HepG2 (cell line): ENCODE measurements at regions not wholly inside any gene's neighbourhood (a gene's known extent, or its start where the extent isn't known, plus 50 kb on each side); places are given as distances from the start of the nearest gene placed in this dataset.

Experiments used
- ATAC-seq: fragments of 200-7000 bp; cut with Tn5 transposase; 3 replicates; pipeline ENCODE4 v1.9.1; 2020; ENCODE audit warnings: mild to moderate bottlenecking, moderate library complexity
- BruUV-seq: library from RNA; stranded (reverse); fragments of 400-500 nt; replicated peaks from 2 replicates; lab custom pipeline; 2021; lab: Mats Ljungman, UMichigan
- CTCF ChIA-PET: fragments of 300-600 bp; formaldehyde crosslinking; extraction: SDS; loops from one replicate; lab custom pipeline; 2021; ENCODE audit warnings: low total read pairs, inconsistent platforms, low intra/inter-chr PET ratio; lab: Yijun Ruan, JAX
- POLR2A ChIA-PET: fragments of 350-600 bp; sonication (Branson Sonifier 250); formaldehyde crosslinking; loops from one replicate; lab custom pipeline; 2020; ENCODE audit warnings: antibody characterized with exemption, inconsistent platforms; lab: Yijun Ruan, JAX
- DNase-seq: peaks from one replicate; pipeline ENCODE4 v3.0.0-alpha.2; 2015; ENCODE audit warnings: low spot score
- FAIRE-seq: peaks from 3 replicates; lab custom pipeline; 2011; peaks lifted over from hg19 to GRCh38; lab: Jason Lieb, UNC
- H2AFZ ChIP-seq: one replicate; pipeline ENCODE4 v1.6.1; 2011; ENCODE audit warnings: low read length, inconsistent platforms
- H3K27ac ChIP-seq: fragments of 300-600 bp; 3 replicates; pipeline ENCODE4 v1.8.0; 2011; ENCODE audit warnings: mixed run types, mild to moderate bottlenecking, mixed read lengths, low read length, inconsistent platforms; ENCODE audit not compliant: insufficient read depth; ENCODE audit errors: extremely low read length
- H3K27me3 ChIP-seq, 2 experiments: fragments of 200-600 bp in 1 of 2; 2 replicates in 1 of 2; 3 replicates in 1 of 2; pipeline versions ENCODE4 v1.6.0 to v1.8.0; 2011; ENCODE audit warnings: low read length in 2 of 2, mild to moderate bottlenecking in 2 of 2, moderate library complexity in 2 of 2, inconsistent platforms in 1 of 2; ENCODE audit not compliant: insufficient read depth in 2 of 2, control insufficient read depth in 1 of 2
- H3K36me3 ChIP-seq, 2 experiments: fragments of 200-600 bp in 1 of 2; replicated peaks in 1 of 2; 2 replicates in 1 of 2; 3 replicates in 1 of 2; pipeline versions ENCODE4 v1.5.1 to v1.8.0; 2011; ENCODE audit warnings: low read length in 2 of 2, inconsistent platforms in 1 of 2; ENCODE audit not compliant: insufficient read depth in 2 of 2, control insufficient read depth in 1 of 2
- H3K4me1 ChIP-seq: 2 replicates; pipeline ENCODE4 v1.5.1; 2012; ENCODE audit warnings: low read length, inconsistent platforms; ENCODE audit not compliant: insufficient read depth
- H3K4me2 ChIP-seq: 2 replicates; pipeline ENCODE4 v1.6.0; 2011; ENCODE audit warnings: low read depth, low read length, inconsistent platforms
- H3K4me3 ChIP-seq, 3 experiments: fragments of 200-600 bp in 1 of 3; sonication (generic), shearing (Covaris generic) in 1 of 3; replicated peaks in 1 of 3; 2 replicates each; pipeline ENCODE4 v1.5.1; 2011 to 2016; ENCODE audit warnings: low read length in 3 of 3, inconsistent platforms in 2 of 3, low read depth in 2 of 3, mild to moderate bottlenecking in 2 of 3, control low read depth in 1 of 3, mixed read lengths in 1 of 3; ENCODE audit not compliant: insufficient read depth in 1 of 3
- H3K79me2 ChIP-seq: one replicate; pipeline ENCODE4 v1.6.1; 2011; ENCODE audit warnings: low read length, inconsistent platforms; ENCODE audit not compliant: insufficient read depth
- H3K9ac ChIP-seq: 2 replicates; pipeline ENCODE4 v1.6.0; 2011; ENCODE audit warnings: mild to moderate bottlenecking, low read depth, low read length, inconsistent platforms; ENCODE audit not compliant: insufficient read depth
- H3K9me3 ChIP-seq: 2 replicates; pipeline ENCODE4 v1.5.1; 2012; ENCODE audit warnings: mild to moderate bottlenecking, low read length
- H4K20me1 ChIP-seq: 2 replicates; pipeline ENCODE4 v1.6.0; 2011; ENCODE audit warnings: inconsistent platforms, mild to moderate bottlenecking, low read length, moderate library complexity; ENCODE audit not compliant: insufficient read depth
- ARNT2 ChIP-seq: sonication (generic); formaldehyde crosslinking; IDR thresholded peaks from 2 replicates; pipeline ENCODE4 v1.8.0; 2022; ENCODE audit warnings: mild to moderate bottlenecking, low read depth, missing genetic modification reagents, moderate library complexity
- ATF7 ChIP-seq, 2 experiments: fragments of 450-650 bp in 1 of 2; sonication (generic) in 1 of 2; formaldehyde crosslinking in 1 of 2; IDR thresholded peaks; 2 replicates each; pipeline versions ENCODE4 v1.4.0 to v1.6.1; 2016 to 2020; ENCODE audit warnings: antibody characterized with exemption in 1 of 2, mild to moderate bottlenecking in 1 of 2, missing genetic modification reagents in 1 of 2
- DNMT3B ChIP-seq: conservative IDR thresholded peaks from 2 replicates; pipeline ENCODE4 v1.6.1; 2016; ENCODE audit warnings: missing biosample characterization, control low read depth
- DZIP1 ChIP-seq: sonication (generic); formaldehyde crosslinking; IDR thresholded peaks from 2 replicates; pipeline ENCODE4 v1.5.0; 2020; ENCODE audit warnings: mild to moderate bottlenecking, missing genetic modification reagents
- ISX ChIP-seq: sonication (generic); formaldehyde crosslinking; conservative IDR thresholded peaks from 2 replicates; pipeline ENCODE4 v1.5.0; 2020; ENCODE audit warnings: missing genetic modification reagents
- PCBP2 ChIP-seq: fragments of 200-400 bp; formaldehyde crosslinking; optimal IDR thresholded peaks from 2 replicates; pipeline ENCODE3; 2018; ENCODE audit warnings: low read length, low read depth; ENCODE audit not compliant: poor library complexity, severe bottlenecking
- RXRA ChIP-seq: sonication (generic); formaldehyde crosslinking; IDR thresholded peaks from 2 replicates; pipeline ENCODE4 v1.5.1; 2020; ENCODE audit warnings: missing genetic modification reagents
- ZNF143 ChIP-seq: sonication (generic); formaldehyde crosslinking; IDR thresholded peaks from 2 replicates; pipeline ENCODE4 v1.4.0; 2020; ENCODE audit warnings: missing genetic modification reagents
- whole genome bisulfite sequencing: methylation state at CpG from one replicate; pipeline ENCODE4 v1.1.6; 2017; ENCODE audit warnings: low lambda C conversion rate; 5-methylcytosine and 5-hydroxymethylcytosine counted together
- in situ Hi-C: cut with HindIII; loops from 2 replicates; pipeline ENCODE4 v1.10.0; 2017; ENCODE audit warnings: low pct_unique_long_range_greater_than_20kb; ENCODE audit not compliant: extremely low pct_ligation_motif_present
- intact Hi-C: fragments of 100-400 bp; cut with micrococcal nuclease; formaldehyde crosslinking; loops from one replicate; pipeline ENCODE4 v1.10.0; 2022; ENCODE audit not compliant: unreplicated experiment

GRCh38 chr12:73947326-73948026 lies 590.2 kb upstream of the ATXN7L3B start:
- FAIRE-seq (no peak), ATAC-seq (no peak), DNase-seq (no peak)
- ChIA-PET CTCF (no interaction called here), POLR2A (no interaction called here)
- intact Hi-C loops: no loop called here
- Histone ChIP-seq H3K4me1 (no peaks in the 10 kb centered on the region), H3K27me3 (no peaks in the 10 kb centered on the region), H3K4me3 (no peak overlapping the region), H3K4me2 (no peak overlapping the region), H2AFZ (no peak overlapping the region), H3K36me3 (no peaks in the 10 kb centered on the region), H3K9me3 (no peaks in the 10 kb centered on the region), H3K79me2 (no peaks in the 10 kb centered on the region), H3K27ac (no peak overlapping the region), H4K20me1 (no peaks in the 10 kb centered on the region), H3K9ac (no peak overlapping the region)
- in situ Hi-C loops: no loop called here
- TF ChIP-seq PCBP2 (no peak), ZNF143 (CRISPR knock-in tag) (no peak), RXRA (CRISPR knock-in tag) (no peak), DZIP1 (CRISPR knock-in tag) (no peak), ARNT2 (CRISPR knock-in tag) (no peak), DNMT3B (CRISPR knock-in tag) (no peak), ISX (CRISPR knock-in tag) (no peak), ATF7 (IDR thresholded peaks at IDR 0.05) (peak; percentile 86), ATF7 (CRISPR knock-in tag; IDR thresholded peaks at IDR 0.05) (no peak)
- BruUV-seq: no TSS peak
- 10% methylated on average over 8 of the region's 8 CpGs for WGBS
